WTC11 (cell line): ENCODE measurements at regions not wholly inside any gene's neighbourhood (a gene's known extent, or its start where the extent isn't known, plus 50 kb on each side); places are given as distances from the start of the nearest gene placed in this dataset.

Experiments used
- ATAC-seq: fragments of 200-7000 bp; cut with Tn5 transposase; 2 replicates; pipeline ENCODE4 v1.10.0; 2021; ENCODE audit warnings: mild to moderate bottlenecking, moderate library complexity
- CTCF ChIA-PET: fragments of 300-600 bp; sonication (Branson Sonifier 250); formaldehyde crosslinking; loops from one replicate; lab custom pipeline; 2021; ENCODE audit warnings: antibody characterized with exemption; lab: Charles Lee
- POLR2A ChIA-PET: fragments of 350-600 bp; sonication (Branson Sonifier 250); formaldehyde crosslinking; loops from one replicate; lab custom pipeline; 2021; ENCODE audit warnings: antibody characterized with exemption; lab: Charles Lee
- DNase-seq: peaks from one replicate; pipeline ENCODE4 v3.0.0; 2021; ENCODE audit warnings: low spot score
- H3K27ac Mint-ChIP-seq: 2 replicates; pipeline ENCODE4 v1.8.0; 2021; ENCODE audit warnings: mixed read lengths
- H3K27me3 Mint-ChIP-seq: 2 replicates; pipeline ENCODE4 v1.8.0; 2021; ENCODE audit warnings: low read depth, mild to moderate bottlenecking, moderate library complexity, mixed read lengths
- H3K36me3 Mint-ChIP-seq: 2 replicates; pipeline ENCODE4 v1.8.0; 2021; ENCODE audit warnings: mixed read lengths
- H3K4me1 Mint-ChIP-seq: 2 replicates; pipeline ENCODE4 v1.8.0; 2022; ENCODE audit warnings: mixed read lengths
- H3K4me3 Mint-ChIP-seq: 2 replicates; pipeline ENCODE4 v1.8.0; 2021; ENCODE audit warnings: mild to moderate bottlenecking, moderate library complexity, mixed read lengths
- H3K9me3 Mint-ChIP-seq: 2 replicates; pipeline ENCODE4 v1.8.0; 2021; ENCODE audit warnings: mixed read lengths
- E2F1 ChIP-seq: sonication (generic); formaldehyde crosslinking; IDR thresholded peaks from 2 replicates; pipeline ENCODE4 v1.8.0; 2022; ENCODE audit warnings: mild to moderate bottlenecking, missing genetic modification reagents
- FOXK1 ChIP-seq: sonication (generic); formaldehyde crosslinking; IDR thresholded peaks from 2 replicates; pipeline ENCODE4 v1.8.0; 2022; ENCODE audit warnings: mild to moderate bottlenecking, moderate library complexity, missing genetic modification reagents
- GABPB1 ChIP-seq: sonication (generic); formaldehyde crosslinking; IDR thresholded peaks from 2 replicates; pipeline ENCODE4 v1.8.1; 2023; ENCODE audit warnings: mild to moderate bottlenecking, missing genetic modification reagents
- JAZF1 ChIP-seq: fragments of 250-450 bp; sonication (Bioruptor Pico); IDR thresholded peaks from 2 replicates; pipeline ENCODE4 v1.9.0; 2021; ENCODE audit warnings: moderate library complexity, mild to moderate bottlenecking, inconsistent platforms
- KAT7 ChIP-seq: sonication (generic); formaldehyde crosslinking; IDR thresholded peaks from 2 replicates; pipeline ENCODE4 v1.8.1; 2023; ENCODE audit warnings: missing genetic modification reagents, mild to moderate bottlenecking, borderline replicate concordance
- NFATC4 ChIP-seq: fragments of 250-450 bp; sonication (Bioruptor Pico); IDR thresholded peaks from 2 replicates; pipeline ENCODE4 v1.9.0; 2021; ENCODE audit warnings: mild to moderate bottlenecking
- NFE2L1 ChIP-seq: sonication (generic); formaldehyde crosslinking; IDR thresholded peaks from 2 replicates; pipeline ENCODE4 v1.8.1; 2023; ENCODE audit warnings: missing genetic modification reagents
- NFYB ChIP-seq: sonication (generic); formaldehyde crosslinking; conservative IDR thresholded peaks from 2 replicates; pipeline ENCODE4 v1.8.0; 2022; ENCODE audit warnings: low read depth, missing genetic modification reagents
- NR2C2 ChIP-seq: sonication (generic); formaldehyde crosslinking; IDR thresholded peaks from 2 replicates; pipeline ENCODE4 v1.8.0; 2022; ENCODE audit warnings: mild to moderate bottlenecking, missing genetic modification reagents
- NR3C1 ChIP-seq: sonication (generic); formaldehyde crosslinking; conservative IDR thresholded peaks from 2 replicates; pipeline ENCODE4 v1.8.1; 2023; ENCODE audit warnings: low read depth, mild to moderate bottlenecking, missing genetic modification reagents
- RORB ChIP-seq: fragments of 250-450 bp; sonication (Bioruptor Pico); IDR thresholded peaks from 2 replicates; pipeline ENCODE4 v1.9.0; 2021; ENCODE audit warnings: mild to moderate bottlenecking
- SMAD3 ChIP-seq: sonication (generic); formaldehyde crosslinking; IDR thresholded peaks from 2 replicates; pipeline ENCODE4 v1.8.0; 2022; ENCODE audit warnings: missing genetic modification reagents, mild to moderate bottlenecking, borderline replicate concordance
- USF1 ChIP-seq: sonication (generic); formaldehyde crosslinking; IDR thresholded peaks from 2 replicates; pipeline ENCODE4 v1.8.0; 2022; ENCODE audit warnings: mild to moderate bottlenecking, missing genetic modification reagents
- ZNF138 ChIP-seq: sonication (generic); formaldehyde crosslinking; conservative IDR thresholded peaks from 2 replicates; pipeline ENCODE4 v1.8.1; 2022; ENCODE audit warnings: mild to moderate bottlenecking, moderate library complexity, missing genetic modification reagents
- ZNF396 ChIP-seq: fragments of 250-450 bp; sonication (Bioruptor Pico); IDR thresholded peaks from 2 replicates; pipeline ENCODE4 v1.8.0; 2021; ENCODE audit warnings: mild to moderate bottlenecking, moderate library complexity, borderline replicate concordance
- TF ChIP-seq, protein P1 (sequence below): sonication (generic); formaldehyde crosslinking; IDR thresholded peaks from 2 replicates; pipeline ENCODE4 v1.8.1; 2023; ENCODE audit warnings: mild to moderate bottlenecking, missing genetic modification reagents
- TF ChIP-seq, protein P2 (sequence below): fragments of 250-450 bp; sonication (Bioruptor Pico); IDR thresholded peaks from 2 replicates; pipeline ENCODE4 v1.9.0; 2021; ENCODE audit warnings: mild to moderate bottlenecking
- TF ChIP-seq, protein P3 (sequence below): fragments of 250-450 bp; sonication (Bioruptor Pico); IDR thresholded peaks from 2 replicates; pipeline ENCODE4 v1.9.0; 2021; ENCODE audit warnings: moderate library complexity, mild to moderate bottlenecking, inconsistent platforms, borderline replicate concordance
- TF ChIP-seq, protein P4 (sequence below): sonication (generic); formaldehyde crosslinking; IDR thresholded peaks from 2 replicates; pipeline ENCODE4 v1.8.0; 2023; ENCODE audit warnings: missing genetic modification reagents, mild to moderate bottlenecking, borderline replicate concordance
- TF ChIP-seq, protein P5 (sequence below): sonication (generic); formaldehyde crosslinking; IDR thresholded peaks from 2 replicates; pipeline ENCODE4 v1.8.1; 2023; ENCODE audit warnings: mild to moderate bottlenecking, missing genetic modification reagents, borderline replicate concordance

GRCh38 chr18:78701771-78702396, 277.7 kb upstream of the SALL3 start:
- H3K36me3 Mint-ChIP-seq = peaks cover 38% of the 10 kb centered on the region
- no peak overlapping the region; the same call in 1 of the 2 replicates for H3K4me3 Mint-ChIP-seq
- no peak overlapping the region for H3K27ac Mint-ChIP-seq
- peaks cover 17% of the 10 kb centered on the region for H3K4me1 Mint-ChIP-seq
- H3K27me3 Mint-ChIP-seq = peaks cover 3% of the 10 kb centered on the region; the same call in 1 of the 2 replicates
- TF ChIP-seq, protein P1, sequence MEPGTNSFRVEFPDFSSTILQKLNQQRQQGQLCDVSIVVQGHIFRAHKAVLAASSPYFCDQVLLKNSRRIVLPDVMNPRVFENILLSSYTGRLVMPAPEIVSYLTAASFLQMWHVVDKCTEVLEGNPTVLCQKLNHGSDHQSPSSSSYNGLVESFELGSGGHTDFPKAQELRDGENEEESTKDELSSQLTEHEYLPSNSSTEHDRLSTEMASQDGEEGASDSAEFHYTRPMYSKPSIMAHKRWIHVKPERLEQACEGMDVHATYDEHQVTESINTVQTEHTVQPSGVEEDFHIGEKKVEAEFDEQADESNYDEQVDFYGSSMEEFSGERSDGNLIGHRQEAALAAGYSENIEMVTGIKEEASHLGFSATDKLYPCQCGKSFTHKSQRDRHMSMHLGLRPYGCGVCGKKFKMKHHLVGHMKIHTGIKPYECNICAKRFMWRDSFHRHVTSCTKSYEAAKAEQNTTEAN (CRISPR knock-in tag) = no peak
- no peak for TF ChIP-seq FOXK1
- no peak for TF ChIP-seq NFATC4 (CRISPR knock-in tag)
- TF ChIP-seq NR2C2 (CRISPR knock-in tag) = no peak
- TF ChIP-seq NFE2L1 (CRISPR knock-in tag) = no peak
- no peak for TF ChIP-seq E2F1
- TF ChIP-seq KAT7 (CRISPR knock-in tag) = no peak
- TF ChIP-seq GABPB1 = no peak
- no peak for TF ChIP-seq RORB (CRISPR knock-in tag)
- TF ChIP-seq ZNF138 (CRISPR knock-in tag) = no peak
- TF ChIP-seq, all 79 proteins: peak for 0
- ChIA-PET POLR2A (no interaction called here), CTCF (no interaction called here)
- DNase-seq (no peak), ATAC-seq (no peak)
- H3K9me3 Mint-ChIP-seq = peaks cover 42% of the 10 kb centered on the region

GRCh38 chr18:78703291-78703690, 276.3 kb upstream of the SALL3 start:
- ChIA-PET CTCF (no interaction called here), POLR2A (no interaction called here)
- no peak overlapping the region for H3K27ac Mint-ChIP-seq
- peaks cover 39% of the 10 kb centered on the region for H3K36me3 Mint-ChIP-seq
- no peak; the same call in 1 of the 2 replicates for ATAC-seq
- H3K27me3 Mint-ChIP-seq = no peaks in the 10 kb centered on the region; the same call in 1 of the 2 replicates
- no peak overlapping the region for H3K4me3 Mint-ChIP-seq
- H3K4me1 Mint-ChIP-seq = peaks cover 17% of the 10 kb centered on the region
- no peak for DNase-seq
- H3K9me3 Mint-ChIP-seq = peaks cover 43% of the 10 kb centered on the region
- no peak for TF ChIP-seq NR3C1
- TF ChIP-seq ZNF396 (CRISPR knock-in tag) = no peak
- TF ChIP-seq USF1 (CRISPR knock-in tag) = no peak
- TF ChIP-seq NFYB (CRISPR knock-in tag) = no peak
- TF ChIP-seq, protein P2, sequence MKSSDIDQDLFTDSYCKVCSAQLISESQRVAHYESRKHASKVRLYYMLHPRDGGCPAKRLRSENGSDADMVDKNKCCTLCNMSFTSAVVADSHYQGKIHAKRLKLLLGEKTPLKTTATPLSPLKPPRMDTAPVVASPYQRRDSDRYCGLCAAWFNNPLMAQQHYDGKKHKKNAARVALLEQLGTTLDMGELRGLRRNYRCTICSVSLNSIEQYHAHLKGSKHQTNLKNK (CRISPR knock-in tag) = no peak
- TF ChIP-seq, protein P3, sequence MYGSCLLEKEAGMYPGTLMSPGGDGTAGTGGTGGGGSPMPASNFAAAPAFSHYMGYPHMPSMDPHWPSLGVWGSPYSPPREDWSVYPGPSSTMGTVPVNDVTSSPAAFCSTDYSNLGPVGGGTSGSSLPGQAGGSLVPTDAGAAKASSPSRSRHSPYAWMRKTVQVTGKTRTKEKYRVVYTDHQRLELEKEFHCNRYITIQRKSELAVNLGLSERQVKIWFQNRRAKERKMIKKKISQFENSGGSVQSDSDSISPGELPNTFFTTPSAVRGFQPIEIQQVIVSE (CRISPR knock-in tag) = no peak
- no peak for TF ChIP-seq JAZF1 (CRISPR knock-in tag)
- no peak for TF ChIP-seq NFE2L1 (CRISPR knock-in tag)
- no peak for TF ChIP-seq SMAD3 (CRISPR knock-in tag)
- TF ChIP-seq, protein P4, sequence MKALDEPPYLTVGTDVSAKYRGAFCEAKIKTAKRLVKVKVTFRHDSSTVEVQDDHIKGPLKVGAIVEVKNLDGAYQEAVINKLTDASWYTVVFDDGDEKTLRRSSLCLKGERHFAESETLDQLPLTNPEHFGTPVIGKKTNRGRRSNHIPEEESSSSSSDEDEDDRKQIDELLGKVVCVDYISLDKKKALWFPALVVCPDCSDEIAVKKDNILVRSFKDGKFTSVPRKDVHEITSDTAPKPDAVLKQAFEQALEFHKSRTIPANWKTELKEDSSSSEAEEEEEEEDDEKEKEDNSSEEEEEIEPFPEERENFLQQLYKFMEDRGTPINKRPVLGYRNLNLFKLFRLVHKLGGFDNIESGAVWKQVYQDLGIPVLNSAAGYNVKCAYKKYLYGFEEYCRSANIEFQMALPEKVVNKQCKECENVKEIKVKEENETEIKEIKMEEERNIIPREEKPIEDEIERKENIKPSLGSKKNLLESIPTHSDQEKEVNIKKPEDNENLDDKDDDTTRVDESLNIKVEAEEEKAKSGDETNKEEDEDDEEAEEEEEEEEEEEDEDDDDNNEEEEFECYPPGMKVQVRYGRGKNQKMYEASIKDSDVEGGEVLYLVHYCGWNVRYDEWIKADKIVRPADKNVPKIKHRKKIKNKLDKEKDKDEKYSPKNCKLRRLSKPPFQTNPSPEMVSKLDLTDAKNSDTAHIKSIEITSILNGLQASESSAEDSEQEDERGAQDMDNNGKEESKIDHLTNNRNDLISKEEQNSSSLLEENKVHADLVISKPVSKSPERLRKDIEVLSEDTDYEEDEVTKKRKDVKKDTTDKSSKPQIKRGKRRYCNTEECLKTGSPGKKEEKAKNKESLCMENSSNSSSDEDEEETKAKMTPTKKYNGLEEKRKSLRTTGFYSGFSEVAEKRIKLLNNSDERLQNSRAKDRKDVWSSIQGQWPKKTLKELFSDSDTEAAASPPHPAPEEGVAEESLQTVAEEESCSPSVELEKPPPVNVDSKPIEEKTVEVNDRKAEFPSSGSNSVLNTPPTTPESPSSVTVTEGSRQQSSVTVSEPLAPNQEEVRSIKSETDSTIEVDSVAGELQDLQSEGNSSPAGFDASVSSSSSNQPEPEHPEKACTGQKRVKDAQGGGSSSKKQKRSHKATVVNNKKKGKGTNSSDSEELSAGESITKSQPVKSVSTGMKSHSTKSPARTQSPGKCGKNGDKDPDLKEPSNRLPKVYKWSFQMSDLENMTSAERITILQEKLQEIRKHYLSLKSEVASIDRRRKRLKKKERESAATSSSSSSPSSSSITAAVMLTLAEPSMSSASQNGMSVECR (CRISPR knock-in tag) = no peak
- TF ChIP-seq, protein P5, sequence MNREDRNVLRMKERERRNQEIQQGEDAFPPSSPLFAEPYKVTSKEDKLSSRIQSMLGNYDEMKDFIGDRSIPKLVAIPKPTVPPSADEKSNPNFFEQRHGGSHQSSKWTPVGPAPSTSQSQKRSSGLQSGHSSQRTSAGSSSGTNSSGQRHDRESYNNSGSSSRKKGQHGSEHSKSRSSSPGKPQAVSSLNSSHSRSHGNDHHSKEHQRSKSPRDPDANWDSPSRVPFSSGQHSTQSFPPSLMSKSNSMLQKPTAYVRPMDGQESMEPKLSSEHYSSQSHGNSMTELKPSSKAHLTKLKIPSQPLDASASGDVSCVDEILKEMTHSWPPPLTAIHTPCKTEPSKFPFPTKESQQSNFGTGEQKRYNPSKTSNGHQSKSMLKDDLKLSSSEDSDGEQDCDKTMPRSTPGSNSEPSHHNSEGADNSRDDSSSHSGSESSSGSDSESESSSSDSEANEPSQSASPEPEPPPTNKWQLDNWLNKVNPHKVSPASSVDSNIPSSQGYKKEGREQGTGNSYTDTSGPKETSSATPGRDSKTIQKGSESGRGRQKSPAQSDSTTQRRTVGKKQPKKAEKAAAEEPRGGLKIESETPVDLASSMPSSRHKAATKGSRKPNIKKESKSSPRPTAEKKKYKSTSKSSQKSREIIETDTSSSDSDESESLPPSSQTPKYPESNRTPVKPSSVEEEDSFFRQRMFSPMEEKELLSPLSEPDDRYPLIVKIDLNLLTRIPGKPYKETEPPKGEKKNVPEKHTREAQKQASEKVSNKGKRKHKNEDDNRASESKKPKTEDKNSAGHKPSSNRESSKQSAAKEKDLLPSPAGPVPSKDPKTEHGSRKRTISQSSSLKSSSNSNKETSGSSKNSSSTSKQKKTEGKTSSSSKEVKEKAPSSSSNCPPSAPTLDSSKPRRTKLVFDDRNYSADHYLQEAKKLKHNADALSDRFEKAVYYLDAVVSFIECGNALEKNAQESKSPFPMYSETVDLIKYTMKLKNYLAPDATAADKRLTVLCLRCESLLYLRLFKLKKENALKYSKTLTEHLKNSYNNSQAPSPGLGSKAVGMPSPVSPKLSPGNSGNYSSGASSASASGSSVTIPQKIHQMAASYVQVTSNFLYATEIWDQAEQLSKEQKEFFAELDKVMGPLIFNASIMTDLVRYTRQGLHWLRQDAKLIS (CRISPR knock-in tag) = no peak
